NCI-H526 treated with DMSO at 0.1 percent for 48 hours (cell line): ENCODE measurements at regions not wholly inside any gene's neighbourhood (a gene's known extent, or its start where the extent isn't known, plus 50 kb on each side); places are given as distances from the start of the nearest gene placed in this dataset.

ENCODE experiments used
- DNase-seq: peaks from one replicate; lab custom pipeline; 2025; lab: John Stamatoyannopoulos, UW

- no peak for DNase-seq
These were observed 59.6 kb upstream of the MAMLD1 start for GRCh38 chrX:150303386-150304097.

DNA sequence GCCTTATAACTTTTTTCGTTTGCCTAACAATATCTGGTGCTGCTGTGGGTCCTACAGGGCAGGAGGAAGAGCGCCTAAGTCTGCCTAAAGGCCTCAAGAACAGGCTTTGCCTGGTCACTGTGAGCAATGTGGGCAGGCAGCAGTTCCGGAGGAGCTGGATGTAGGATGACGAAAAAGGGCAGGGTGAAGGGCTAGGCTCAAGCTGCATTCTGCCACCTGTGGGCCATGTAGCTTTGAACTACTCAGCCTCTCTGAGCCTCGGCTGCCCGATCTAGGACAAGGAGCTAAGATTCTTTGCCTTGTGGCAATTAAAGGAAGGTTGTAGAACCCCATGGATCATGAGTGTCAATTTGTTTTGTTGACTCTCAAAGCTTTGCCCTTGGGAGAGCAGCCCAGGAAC lies 57.1 kb upstream of the MAMLD1 start:
- DNase-seq = no peak

GRCh38 chrX:150308041-150308440 lies 55.1 kb upstream of the MAMLD1 start:
- DNase-seq = no peak

DNA sequence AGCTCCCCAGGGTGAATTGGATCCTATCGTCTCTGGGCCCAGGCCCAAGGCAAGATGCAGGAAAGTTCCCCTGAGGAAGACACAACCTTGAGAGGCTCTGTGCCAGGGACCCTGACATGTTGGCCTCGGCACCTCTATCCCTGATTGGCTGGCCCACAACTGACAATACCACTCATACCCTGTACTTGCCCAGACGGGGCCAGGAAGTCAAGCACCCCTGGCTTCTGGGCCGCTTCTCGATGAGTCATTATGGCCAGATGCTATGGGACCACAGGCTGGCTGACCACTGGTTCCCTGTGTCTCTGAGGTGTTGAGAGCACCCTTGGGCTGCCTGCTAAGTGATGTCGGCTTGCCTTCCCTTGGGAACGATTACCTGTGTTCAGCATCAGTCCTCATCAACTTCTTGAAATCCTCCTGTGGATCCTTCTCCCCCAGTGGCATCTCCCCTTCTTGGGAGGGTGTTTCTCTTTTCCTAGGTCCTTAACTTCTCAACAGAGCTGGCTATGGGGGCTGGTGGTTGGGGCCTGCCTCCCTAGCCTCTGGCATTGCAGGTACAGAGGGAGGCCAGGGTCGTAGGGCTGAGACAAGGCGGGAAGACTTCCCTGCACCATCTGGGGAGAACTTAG lies 54.5 kb upstream of the MAMLD1 start:
- no peak for DNase-seq

DNA sequence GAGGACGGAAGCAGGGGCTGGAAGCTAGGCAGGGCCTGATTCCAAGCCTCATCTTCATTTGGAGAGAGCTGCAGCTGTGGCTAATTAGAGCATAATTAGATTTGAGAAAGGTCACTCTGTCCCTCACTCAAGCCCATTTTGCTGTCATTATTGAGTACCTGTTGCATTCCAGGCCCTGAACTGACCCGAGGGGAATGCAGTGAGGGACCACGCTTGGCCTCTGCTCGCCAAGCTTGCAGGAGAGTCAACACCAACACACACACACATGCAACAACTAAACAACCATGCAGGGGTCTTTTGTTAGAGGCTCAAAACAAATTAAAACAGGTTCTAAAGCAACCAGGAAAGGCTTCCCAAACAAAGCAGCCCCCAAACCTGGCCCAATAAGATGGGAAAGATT lies 52.7 kb upstream of the MAMLD1 start:
- no peak for DNase-seq

DNA sequence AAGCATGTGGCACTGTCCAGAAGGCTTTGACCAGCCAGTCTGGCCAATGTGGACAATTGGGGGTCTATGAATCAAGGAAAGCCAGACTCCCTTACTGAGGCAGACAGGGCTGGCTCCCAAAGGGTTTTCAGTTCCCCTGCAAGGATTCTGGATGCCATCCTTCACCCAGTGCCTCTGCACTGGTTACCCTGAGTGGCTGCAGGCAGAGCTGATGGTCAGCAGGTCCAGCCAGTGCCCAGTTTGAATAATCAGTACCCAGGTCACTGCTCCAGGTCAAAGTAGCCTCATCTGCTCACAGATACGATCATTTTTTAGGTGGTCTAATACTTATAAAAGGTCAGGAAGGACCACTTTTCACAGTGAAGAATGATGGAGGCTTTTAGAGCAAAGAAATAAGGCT lies 52.2 kb upstream of the MAMLD1 start:
- DNase-seq = no peak

DNA sequence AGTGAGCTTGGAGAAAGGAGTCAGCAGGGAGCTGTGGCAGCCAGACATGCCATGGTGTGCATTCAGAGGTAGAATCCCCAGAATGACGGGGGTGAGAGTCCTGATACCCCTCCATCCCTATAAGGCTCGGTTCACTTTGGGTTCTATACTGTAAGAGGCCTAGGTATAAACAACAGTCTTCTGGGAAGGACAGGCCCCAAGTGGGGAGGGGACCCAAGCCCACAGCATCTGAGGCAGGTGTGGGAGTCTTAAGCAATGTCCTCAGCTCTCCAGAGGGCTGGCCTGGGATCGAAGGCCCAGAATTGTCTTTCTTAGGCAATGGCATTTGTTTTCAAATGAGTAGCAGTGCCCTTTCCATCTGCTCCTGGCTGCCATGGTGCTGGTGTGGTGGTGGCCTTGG lies 50.2 kb upstream of the MAMLD1 start:
- DNase-seq = no peak
